ENCODE measurements at regions not wholly inside any gene's neighbourhood (a gene's known extent, or its start where the extent isn't known, plus 50 kb on each side); places are given as distances from the start of the nearest gene placed in this dataset.

- TF ChIP-seq, protein P1, sequence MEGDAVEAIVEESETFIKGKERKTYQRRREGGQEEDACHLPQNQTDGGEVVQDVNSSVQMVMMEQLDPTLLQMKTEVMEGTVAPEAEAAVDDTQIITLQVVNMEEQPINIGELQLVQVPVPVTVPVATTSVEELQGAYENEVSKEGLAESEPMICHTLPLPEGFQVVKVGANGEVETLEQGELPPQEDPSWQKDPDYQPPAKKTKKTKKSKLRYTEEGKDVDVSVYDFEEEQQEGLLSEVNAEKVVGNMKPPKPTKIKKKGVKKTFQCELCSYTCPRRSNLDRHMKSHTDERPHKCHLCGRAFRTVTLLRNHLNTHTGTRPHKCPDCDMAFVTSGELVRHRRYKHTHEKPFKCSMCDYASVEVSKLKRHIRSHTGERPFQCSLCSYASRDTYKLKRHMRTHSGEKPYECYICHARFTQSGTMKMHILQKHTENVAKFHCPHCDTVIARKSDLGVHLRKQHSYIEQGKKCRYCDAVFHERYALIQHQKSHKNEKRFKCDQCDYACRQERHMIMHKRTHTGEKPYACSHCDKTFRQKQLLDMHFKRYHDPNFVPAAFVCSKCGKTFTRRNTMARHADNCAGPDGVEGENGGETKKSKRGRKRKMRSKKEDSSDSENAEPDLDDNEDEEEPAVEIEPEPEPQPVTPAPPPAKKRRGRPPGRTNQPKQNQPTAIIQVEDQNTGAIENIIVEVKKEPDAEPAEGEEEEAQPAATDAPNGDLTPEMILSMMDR (IDR thresholded peaks at IDR 0.05) = no peak
- TF ChIP-seq POLR2A (IDR thresholded peaks at IDR 0.05) = no peak
- no peak for TF ChIP-seq POLR2AphosphoS5 (IDR thresholded peaks at IDR 0.05)
These were observed 113.0 kb upstream of the CHD2 start for GRCh38 chr15:92787116-92787515.
